GM20431 (cell line): ENCODE measurements at regions not wholly inside any gene's neighbourhood (a gene's known extent, or its start where the extent isn't known, plus 50 kb on each side); places are given as distances from the start of the nearest gene placed in this dataset.
"Not testable (repeated sequence)": the region's sequence is repeated elsewhere in the genome, so short reads cannot be mapped to it uniquely, and the experiment has no call there.

Source experiments
- in situ Hi-C: fragments of 300-500 bp; cut with MseI, MboI; formaldehyde crosslinking; loops from one replicate; pipeline ENCODE4 v1.15.0; 2020; ENCODE audit warnings: low sequenced_read_pairs; ENCODE audit not compliant: unreplicated experiment

GRCh38 chr7:118869141-118869540 lies 644.6 kb downstream of the ANKRD7 start:
- in situ Hi-C loops: not testable (repeated sequence)

DNA sequence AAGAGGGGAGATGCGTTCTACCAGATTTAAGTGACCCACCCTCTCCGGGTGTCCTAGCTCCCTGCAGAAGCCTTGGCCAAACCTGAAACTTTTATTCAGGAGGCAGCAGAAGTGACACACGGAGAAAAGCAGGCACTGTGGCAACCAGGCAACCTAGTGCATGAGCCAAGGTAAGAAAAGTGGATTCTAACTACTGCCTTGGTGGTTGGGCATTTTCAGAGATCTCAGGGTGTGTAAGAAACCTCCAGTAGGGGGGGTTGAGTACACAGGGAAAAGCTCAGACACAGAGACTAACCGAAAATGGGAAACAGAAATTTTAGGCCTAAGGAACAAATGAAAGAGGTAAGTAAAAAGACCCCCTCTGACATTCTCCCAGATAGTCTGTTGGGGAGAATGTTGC lies 645.7 kb downstream of the ANKRD7 start:
- in situ Hi-C loops: no loop called here

GRCh38 chr7:118872568-118872967 lies 648.1 kb downstream of the ANKRD7 start:
- in situ Hi-C loops: no loop called here

GRCh38 chr7:118877187-118877586 lies 652.7 kb downstream of the ANKRD7 start:
- in situ Hi-C loops: no loop called here

- in situ Hi-C loops: no loop called here
Measured at GRCh38 chr7:118878336-118878735, 653.8 kb downstream of the ANKRD7 start.

DNA sequence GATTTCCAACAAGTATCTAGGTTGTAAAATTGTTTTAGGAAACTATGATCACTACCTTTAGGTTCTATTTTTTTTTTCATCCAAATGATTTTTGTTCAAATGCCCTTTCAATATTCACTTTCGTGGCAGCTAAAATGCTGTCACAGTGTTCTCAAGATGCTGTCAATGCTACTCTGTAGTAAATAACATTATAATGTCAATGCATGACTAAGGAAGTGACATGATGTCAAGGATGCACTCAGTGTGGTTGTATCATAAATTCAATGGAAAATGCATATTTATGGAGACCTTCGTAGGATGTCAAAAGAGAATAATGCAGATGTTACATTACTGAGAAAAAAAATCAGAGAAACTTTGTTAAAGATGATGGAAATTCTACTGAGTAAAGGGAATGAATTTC lies 673.8 kb downstream of the ANKRD7 start:
- in situ Hi-C loops: no loop called here

- in situ Hi-C loops: no loop called here
Measured at GRCh38 chr7:118902600-118902999, 678.1 kb downstream of the ANKRD7 start.

DNA sequence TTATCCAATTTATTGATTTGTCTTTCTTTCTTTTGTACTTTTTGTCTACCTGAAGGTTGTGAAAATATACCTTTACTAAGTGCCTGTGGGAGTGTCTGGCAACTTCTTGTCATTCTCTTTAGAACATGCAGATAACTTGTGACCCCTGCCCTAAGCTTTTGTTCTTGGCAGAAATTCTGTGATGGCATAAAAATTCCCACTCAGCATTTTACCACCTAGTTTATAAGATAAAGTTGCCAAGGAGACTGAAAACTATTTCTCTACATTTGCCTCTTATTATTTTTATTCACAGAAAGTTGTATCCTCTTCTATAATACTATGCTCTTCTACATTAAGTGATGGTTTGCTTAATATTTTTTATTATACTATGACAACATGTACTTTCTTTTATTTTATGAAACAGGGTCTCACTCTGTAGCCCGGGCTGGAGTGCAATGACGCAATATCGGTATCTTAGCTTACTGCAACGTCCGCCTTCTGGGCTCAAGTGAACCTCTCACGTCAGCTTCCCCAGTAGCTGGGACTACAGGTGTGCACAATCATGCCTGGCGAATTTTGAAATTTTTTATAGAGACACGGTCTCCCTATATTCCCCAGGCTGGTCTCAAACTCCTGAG lies 683.5 kb downstream of the ANKRD7 start:
- in situ Hi-C loops: no loop called here

DNA sequence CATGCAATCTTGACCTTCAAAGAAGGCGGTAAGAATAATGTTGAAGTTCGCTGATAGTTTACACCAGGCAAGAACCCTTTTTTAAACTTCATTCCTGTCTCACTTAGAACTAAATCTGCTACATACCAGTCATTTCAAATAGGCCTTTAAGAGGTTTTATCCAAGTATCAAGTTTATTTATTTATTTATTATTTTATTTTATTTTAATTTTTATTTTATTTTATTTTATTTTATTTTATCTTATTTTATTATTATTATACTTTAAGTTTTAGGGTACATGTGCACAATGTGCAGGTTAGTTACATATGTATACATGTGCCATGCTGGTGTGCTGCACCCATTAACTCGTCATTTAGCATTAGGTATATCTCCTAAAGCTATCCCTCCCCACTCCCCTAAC lies 691.6 kb downstream of the ANKRD7 start:
- in situ Hi-C loops: not testable (repeated sequence)

DNA sequence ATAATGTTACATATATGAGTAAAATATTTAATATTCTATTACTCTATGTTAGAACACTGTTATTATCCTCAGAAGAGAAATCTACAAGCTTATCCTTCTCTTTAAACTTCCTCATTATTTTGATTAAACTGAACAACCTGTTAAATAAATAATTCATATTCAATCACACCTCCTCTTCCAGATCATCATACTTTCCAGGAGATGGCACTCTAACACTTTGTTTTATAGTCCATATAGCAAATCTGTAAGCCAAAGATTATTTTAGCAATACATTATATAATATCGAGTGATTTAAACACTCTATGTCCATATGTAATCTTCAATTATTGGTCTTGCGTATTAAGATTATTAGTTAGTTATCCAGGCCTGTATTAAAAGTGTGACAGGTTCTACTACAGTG lies 694.1 kb downstream of the ANKRD7 start:
- in situ Hi-C loops: no loop called here

DNA sequence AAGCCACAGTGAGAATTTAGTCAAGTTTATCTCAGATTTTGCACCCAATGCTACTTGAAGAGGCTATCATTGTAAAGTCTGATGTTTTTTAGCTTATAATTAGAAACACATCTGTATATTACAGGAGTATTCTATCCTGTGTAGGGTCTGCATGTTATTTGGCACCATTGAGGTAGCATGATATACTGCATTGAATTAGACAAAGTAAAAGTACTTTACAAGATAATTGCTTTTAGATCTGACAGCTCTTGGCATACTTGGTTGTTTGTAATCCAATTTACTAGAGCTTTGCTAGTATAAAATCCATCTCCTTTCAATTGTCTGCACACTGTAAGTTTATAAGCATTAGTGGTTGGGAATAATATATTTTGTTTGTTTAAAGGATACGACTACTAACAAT lies 714.3 kb downstream of the ANKRD7 start:
- in situ Hi-C loops: no loop called here

DNA sequence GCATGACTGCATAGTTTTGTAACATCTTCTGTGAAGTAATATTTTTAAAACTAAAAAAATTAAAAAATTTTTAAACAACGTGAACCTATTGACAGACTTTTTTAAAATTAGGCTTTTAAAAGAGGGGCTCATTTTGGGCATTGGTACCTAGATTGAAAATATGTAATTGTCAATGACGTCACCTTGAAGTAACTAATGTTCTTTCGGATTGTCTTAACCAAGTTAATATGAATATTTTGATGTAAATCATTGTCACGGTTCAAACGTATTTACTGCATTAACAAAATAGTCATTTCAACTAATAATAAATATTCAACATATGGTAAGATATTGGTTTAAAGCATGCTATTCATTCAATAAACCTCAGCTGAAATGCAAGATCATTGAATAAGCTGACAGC lies 719.8 kb downstream of the ANKRD7 start:
- in situ Hi-C loops: no loop called here

DNA sequence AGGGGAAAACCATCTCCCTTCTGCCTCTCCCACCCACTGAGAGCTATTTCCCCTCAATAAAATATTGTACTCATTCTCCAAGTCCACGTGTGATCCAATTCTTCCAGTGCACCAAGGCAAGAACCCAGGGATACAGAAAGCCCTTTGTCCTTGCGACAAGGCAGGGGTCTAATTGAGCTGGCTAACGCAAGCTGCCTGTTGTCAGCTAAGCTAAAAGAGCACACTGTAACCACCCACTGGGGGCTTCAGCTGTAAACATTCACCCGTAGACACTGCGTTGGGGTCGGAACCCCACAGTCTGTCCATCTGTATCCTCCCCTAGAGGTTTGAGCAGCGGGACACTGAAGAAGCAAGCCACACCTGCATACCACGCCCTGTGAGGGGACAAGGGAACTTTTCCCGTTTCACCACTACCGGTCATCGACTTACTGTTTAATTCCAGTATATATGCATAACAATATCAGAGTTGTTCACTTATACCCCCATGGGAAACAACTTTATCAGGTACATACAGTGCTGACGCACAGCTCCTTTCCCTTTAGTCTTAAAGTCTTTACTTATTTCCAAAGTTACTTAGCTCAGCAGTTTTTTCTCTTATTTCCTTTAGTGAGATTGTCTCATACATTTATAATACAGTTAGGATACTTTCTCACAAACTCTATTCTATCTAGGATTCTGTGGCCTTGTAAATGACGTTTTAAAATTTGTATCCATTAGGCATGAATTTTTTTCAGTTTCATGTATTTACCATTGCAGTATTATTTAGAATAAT lies 721.6 kb downstream of the ANKRD7 start:
- in situ Hi-C loops: no loop called here

- in situ Hi-C loops: no loop called here
Measured at GRCh38 chr7:118948508-118948907, 724.0 kb downstream of the ANKRD7 start.

GRCh38 chr7:118949031-118949430 lies 724.5 kb downstream of the ANKRD7 start:
- in situ Hi-C loops: no loop called here

DNA sequence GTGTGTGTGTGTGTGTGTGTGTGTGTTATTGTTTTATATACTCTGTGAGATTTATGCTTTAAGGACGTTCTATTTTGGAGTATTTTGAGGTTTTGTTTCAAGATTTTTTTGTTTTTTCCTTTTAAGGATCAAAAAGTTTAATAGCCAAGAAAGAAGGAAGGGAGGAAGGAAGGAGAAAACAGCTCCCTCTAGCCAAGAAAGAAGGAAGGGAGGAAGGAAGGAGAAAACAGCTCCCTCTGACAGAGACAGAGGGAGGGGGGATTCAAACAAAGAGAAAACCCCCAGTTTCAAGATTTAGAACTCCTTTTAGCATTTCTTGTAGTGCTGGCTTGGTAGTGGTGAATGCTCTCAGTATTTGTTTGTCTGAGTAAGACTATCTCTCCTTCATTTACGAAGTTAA lies 731.8 kb downstream of the ANKRD7 start:
- in situ Hi-C loops: not testable (repeated sequence)

DNA sequence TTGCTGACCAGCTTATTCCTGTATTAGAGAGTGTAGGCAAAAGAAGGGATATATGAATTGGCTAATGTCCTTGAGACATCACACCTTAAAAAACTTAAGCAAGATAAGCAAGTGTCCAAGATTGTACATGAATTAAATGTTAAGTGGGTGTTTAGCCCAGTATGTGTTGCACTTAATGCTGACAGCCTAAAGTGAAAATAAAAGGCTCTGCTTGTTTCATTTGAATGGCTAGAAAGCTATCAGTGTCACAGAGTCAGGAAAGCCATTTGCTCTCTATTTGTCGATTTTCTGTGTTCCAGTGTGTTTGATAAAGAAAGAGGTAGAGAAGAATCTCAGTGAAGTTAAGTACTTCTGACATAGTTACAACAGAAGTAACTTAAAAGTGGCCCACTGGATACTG lies 744.9 kb downstream of the ANKRD7 start:
- in situ Hi-C loops: no loop called here

- in situ Hi-C loops: no loop called here
Measured at GRCh38 chr7:118971706-118972105, 747.2 kb downstream of the ANKRD7 start.

GRCh38 chr7:118974836-118975235 lies 750.3 kb downstream of the ANKRD7 start:
- in situ Hi-C loops: no loop called here

- in situ Hi-C loops: no loop called here
Measured at GRCh38 chr7:118995350-118995749, 770.8 kb downstream of the ANKRD7 start.

DNA sequence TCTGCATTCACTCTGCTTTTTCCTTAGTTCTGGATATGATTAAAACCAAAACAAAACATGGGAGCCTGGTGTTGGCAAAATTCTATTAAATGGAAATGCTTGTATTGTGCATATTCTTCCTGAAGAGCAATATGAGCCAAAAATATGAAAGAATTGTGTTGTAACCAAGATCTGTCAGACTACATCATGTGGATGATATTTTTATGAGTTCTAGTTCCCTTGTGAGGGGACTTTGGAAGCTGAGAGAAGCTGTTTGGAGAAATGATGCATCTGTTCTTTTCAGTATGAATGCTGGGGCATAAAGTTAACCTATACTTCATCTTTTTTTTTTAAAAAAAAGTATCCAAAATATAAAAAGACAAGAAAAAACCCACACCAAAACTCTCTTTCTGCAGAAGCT lies 782.7 kb downstream of the ANKRD7 start:
- in situ Hi-C loops: no loop called here

DNA sequence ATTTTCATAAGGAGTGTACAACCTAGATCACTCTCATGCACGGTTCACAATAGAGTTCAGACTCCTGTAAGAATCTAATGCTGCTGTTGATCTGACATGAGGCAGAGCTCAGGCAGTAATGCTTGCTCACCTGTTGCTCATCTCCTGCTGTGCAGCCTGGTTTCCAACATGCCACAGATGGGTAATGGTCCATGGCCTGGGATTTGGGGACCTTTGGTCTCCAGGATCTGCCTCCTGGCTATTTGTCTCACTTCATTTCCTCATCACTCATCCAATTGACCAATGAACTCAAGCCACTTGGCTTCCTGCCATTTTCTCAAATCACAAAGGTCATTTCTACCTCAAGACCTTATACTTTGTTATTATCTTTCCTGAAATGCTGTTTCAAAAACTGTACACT lies 786.1 kb downstream of the ANKRD7 start:
- in situ Hi-C loops: no loop called here
